DMS 273 (cell line): ENCODE measurements at regions not wholly inside any gene's neighbourhood (a gene's known extent, or its start where the extent isn't known, plus 50 kb on each side); places are given as distances from the start of the nearest gene placed in this dataset.

Experiments used
- DNase-seq: peaks from one replicate; lab custom pipeline; 2025; ENCODE audit not compliant: unreplicated experiment; lab: John Stamatoyannopoulos, UW

DNA sequence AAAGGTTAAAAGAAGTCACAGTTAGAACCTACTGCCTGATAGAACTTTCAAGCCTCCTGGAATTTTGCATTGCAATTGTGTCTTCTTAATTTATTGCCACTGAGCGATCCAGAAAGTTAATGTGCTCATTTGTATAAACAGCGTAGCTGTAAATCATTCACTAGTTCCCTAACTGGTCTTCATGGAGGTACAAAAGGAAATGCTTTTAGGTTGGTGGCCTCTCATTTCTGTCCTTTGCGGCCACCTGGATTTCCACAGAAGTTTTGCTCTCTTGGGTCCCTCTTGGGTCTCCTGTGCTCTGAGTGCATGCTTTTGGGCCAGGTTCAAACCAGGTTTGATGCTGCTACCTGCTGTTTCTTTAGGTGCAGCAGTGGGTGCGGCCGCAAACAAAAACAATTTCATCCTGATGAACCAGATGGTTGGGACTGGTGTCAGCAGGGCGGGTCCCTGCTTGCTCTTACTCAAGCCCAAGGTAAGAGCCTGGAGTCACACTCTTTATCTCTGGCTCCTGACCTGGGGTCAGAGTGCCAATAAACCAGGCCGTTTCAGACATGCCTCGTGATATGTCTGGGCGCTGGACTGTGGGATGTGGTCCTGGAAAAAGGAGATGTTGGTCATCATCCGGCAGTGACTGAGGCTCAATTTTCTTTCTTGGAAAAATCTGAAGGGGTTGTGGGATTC lies 270.1 kb downstream of the PTTG2 start:
- DNase-seq: no peak

GRCh38 chr4:38230821-38231563 lies 270.8 kb downstream of the PTTG2 start:
- DNase-seq: no peak

- no peak for DNase-seq
These were observed 271.4 kb downstream of the PTTG2 start for GRCh38 chr4:38231626-38232025.

DNA sequence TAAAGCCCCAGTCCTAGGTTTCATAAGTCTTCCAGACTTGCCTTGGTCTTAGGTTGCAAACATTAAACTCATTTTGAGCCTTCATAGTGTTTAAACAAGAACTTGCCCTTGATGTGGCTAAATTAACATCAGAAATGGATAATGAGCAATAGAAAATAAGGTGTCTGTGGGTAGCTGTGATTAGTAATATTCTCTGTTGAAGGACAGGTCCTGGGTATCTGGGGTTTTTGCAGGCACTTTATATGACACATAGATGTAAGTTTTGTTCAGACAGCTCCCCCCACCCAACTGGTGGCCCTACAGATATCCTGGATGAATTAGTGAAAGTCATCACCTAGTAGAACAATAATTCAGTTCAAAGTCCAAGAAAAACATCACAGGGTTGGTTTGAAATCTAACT lies 272.5 kb downstream of the PTTG2 start:
- no peak for DNase-seq

DNA sequence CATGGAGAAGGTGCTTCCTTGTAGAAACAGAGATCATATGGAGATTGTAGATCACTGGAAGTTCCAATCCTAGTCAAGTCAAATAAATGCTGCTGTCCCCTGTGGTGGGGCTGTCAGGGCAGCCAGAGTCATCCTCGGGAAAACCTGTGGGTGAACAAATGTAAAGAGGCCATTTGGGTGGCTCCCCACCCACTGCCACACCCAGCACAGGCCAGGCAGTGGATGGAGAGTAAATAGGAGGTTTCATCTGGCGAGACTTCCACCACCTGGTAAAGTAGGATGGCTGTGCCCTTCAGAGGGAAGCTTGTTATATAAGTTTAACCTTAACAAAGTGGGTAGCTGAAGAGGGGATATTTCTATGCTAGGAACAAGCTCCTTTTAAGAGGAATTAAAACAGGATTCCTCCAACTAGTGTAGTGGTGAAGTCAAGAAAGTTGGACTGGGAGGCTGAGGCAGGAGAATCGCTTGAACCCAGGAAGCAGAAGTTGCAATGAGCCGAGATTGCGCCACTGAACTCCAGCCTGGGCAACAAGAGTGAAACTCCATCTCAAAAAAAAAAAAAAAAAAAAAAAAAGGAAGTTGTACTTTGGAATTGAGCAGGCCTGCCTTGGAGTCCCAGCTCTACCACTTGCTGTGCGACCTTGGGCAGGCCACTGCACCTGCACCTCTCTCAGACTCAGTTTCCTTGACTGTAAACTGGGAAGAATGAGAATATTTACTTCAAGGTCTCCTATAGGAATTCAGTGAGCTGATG lies 273.7 kb downstream of the PTTG2 start:
- DNase-seq: no peak

GRCh38 chr4:38235354-38235753 lies 275.2 kb downstream of the PTTG2 start:
- no peak for DNase-seq

DNA sequence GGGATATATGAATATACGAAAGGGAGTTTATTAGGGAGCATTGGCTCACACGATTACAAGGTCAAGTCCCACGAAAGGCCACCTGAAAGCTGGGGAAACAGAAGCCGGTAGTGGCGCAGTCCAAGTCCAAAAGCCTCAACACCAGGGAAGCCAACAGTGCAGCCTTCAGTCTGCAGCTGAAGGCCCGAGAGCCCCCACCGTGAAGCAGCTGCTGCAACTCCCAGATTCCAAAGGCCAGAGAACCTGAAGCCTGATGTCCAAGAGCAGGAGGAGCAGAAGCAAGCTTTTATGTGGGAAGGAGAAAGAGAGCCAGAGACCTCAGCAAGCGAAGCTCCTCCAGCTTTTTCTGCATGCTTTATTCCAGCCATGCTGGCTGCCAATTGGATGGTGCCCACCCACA lies 275.8 kb downstream of the PTTG2 start:
- DNase-seq: no peak

GRCh38 chr4:38236503-38236902 lies 276.3 kb downstream of the PTTG2 start:
- no peak for DNase-seq

DNA sequence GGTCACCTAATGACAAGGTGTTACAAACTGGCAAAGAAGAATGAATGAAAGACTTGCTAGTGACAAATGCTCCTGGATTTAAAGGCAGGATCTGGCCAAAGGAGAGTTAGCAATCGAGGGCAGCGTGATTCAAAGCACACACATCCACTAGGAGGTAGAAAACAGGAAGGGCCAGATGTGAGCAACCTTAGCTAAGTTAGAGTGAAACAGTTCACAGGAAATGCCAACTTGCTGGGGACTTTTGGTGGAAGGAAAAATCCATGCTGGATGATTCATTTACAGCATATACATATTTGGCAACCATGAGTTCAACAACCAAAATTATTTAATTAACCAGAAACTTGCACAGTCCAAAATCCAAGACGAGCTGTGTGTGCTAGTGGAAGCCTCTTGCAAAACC lies 276.9 kb downstream of the PTTG2 start:
- DNase-seq: no peak

GRCh38 chr4:38241541-38241940 lies 281.3 kb downstream of the PTTG2 start:
- DNase-seq: no peak

DNA sequence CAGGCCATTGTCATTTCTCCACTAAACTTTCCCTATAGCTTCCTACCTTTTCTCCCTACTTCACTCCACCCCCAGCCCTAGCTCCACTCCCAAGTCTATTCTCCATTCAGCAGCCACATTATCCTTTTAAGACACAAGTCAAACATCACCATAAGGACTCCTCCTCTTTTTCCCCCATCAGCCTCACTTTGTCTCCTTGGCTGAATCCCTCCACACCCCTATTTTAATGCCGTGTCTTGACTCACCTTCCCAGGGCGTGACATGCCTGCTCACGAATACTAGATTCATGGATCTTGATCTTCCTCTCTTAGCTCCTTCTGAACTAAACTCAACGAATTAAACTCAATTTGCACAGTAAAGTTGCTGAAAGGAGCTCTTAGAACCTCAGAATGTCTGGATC lies 281.9 kb downstream of the PTTG2 start:
- no peak for DNase-seq

DNA sequence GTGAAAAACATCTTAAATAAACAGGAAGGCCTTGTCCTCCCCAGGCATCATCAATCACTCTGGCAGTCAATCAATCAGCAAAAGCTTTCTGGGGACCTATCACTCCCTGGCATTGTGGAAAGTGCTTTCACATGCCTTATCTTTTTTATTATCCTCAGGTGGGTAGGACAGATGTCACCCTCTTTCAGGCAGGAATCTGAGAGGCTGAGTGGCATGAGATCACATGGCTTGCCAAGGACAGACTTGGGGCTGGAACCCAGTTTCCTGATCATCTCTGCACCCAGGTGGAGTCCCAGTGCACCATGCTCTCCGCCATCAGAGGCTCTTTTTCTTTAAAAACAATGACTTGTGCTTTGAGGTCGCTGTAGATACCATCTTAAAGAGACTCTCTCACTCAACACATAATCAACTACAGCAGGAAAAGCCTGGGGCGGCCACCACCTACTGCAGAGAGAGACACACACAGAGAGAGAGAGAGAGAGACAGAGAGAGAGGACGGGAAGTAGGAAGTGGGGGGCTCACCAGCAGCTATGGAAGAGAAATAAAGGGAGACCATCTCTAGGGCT lies 282.7 kb downstream of the PTTG2 start:
- no peak for DNase-seq

GRCh38 chr4:38243388-38244053 lies 283.3 kb downstream of the PTTG2 start:
- no peak for DNase-seq

DNA sequence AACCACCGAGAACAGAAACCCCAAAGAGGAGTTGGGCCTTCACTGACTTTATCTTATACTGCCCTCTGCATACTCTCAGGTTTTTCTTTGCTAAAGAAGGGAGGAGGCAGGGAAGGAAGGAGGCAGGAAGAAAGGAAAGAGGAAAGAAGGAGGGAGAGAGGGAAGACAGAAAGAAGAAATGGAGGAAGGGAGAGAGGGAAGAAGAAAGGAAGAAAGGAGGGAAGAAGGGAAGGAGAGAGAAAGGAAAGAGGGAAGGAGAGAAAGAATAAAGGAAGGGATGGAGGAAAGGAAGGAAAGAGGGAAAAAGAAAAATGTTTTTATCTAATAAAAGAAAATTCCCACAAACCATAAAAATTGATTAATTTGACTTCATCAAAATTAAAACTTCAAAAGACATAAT lies 294.6 kb downstream of the PTTG2 start:
- no peak for DNase-seq

DNA sequence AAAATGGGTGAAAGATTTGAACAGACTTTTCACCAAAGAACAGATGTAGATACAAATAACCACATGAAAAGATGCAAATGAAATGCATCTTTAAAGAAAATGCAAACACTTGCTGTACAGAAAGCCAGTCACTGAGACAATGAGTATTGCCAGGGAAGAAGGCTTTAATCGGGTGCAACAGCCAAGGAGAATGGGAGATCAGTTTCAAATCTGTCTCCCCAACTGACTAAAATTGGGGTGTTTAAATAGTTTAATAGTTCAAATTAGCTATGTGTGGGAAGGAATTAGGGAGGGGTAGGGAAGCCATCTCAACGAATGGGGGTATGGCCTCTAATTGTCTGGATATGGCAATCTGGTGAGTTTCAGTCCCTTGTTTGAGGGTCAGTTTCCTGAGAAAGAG lies 295.4 kb downstream of the PTTG2 start:
- no peak for DNase-seq

GRCh38 chr4:38266616-38267015 lies 306.4 kb downstream of the PTTG2 start:
- no peak for DNase-seq

- no peak for DNase-seq
These were observed 308.1 kb downstream of the PTTG2 start for GRCh38 chr4:38268108-38268820.

- DNase-seq: no peak
These were observed 308.6 kb downstream of the PTTG2 start for GRCh38 chr4:38268837-38269236.

- DNase-seq: no peak
These were observed 313.2 kb downstream of the PTTG2 start for GRCh38 chr4:38273407-38273806.

DNA sequence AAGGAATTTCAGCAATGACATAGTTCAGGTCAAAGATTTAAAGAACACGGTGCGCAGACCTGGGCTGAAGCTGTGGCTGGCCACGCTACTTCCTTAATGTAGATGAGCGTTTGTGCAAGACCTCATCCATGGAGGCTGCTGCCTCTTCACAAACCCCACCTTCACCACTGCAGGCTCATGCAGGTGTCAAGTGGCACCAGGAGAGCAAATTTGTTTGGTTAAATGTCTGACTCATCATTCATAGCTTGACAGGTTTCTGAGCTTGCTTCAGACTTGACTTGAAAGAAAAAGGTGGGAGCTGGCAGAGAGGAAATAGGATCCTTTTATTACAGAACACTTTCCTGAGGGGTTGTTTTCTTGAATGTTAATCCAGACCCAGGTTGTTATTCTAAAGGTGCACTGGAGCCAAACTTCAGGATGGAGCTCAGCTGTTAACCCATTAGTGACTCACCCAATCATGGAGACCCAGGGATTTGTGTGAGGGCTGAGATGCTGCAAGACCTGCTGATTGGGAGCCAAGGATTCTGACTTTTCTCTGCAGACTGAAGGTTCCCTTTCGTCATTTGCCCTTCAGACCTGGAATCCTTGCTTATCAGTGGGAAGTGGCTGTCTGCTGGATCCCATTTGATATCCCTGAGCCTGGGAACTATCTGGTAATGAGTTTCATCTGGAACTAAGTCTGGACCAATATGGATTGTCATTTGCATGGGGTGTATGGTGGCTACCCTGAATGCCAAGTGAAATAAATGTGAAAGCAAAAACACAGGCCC lies 315.3 kb downstream of the PTTG2 start:
- no peak for DNase-seq
